ENCODE measurements at regions not wholly inside any gene's neighbourhood (a gene's known extent, or its start where the extent isn't known, plus 50 kb on each side); places are given as distances from the start of the nearest gene placed in this dataset.

- TF ChIP-seq EZH2phosphoT487 (IDR thresholded peaks at IDR 0.05; ENCODE audit: low read length) (no peak), CTCF (IDR thresholded peaks at IDR 0.05; ENCODE audit: low read length) (no peak), EZH2 (optimal IDR thresholded peaks at IDR 0.05; ENCODE audit: low read depth, low read length) (no peak)
Measured at GRCh38 chr20:52787962-52788361, 184.2 kb upstream of the TSHZ2 start.

All from MM.1S (cell line).